Endothelial cell of umbilical vein (primary cell): ENCODE measurements at regions not wholly inside any gene's neighbourhood (a gene's known extent, or its start where the extent isn't known, plus 50 kb on each side); places are given as distances from the start of the nearest gene placed in this dataset.
"Not testable (repeated sequence)": the region's sequence is repeated elsewhere in the genome, so short reads cannot be mapped to it uniquely, and the experiment has no call there.

Source experiments
- BruUV-seq: library from RNA; stranded (reverse); fragments of 400-500 nt; replicated peaks from 2 replicates; lab custom pipeline; 2021; lab: Mats Ljungman, UMichigan
- CTCF ChIA-PET: fragments of 300-600, 350-600 bp; sonication (Branson Sonifier 250); formaldehyde crosslinking; loops from one replicate; lab custom pipeline; 2021; ENCODE audit warnings: antibody characterized with exemption, inconsistent platforms; lab: Charles Lee
- POLR2A ChIA-PET: fragments of 300-600, 350-600 bp; sonication (Branson Sonifier 250); formaldehyde crosslinking; loops from one replicate; lab custom pipeline; 2021; ENCODE audit warnings: antibody characterized with exemption, inconsistent platforms; lab: Charles Lee
- DNase-seq: peaks from one replicate; pipeline ENCODE4 v3.0.0-alpha.2; 2011; ENCODE audit warnings: low read depth, low spot score
- FAIRE-seq: peaks from 2 replicates; lab custom pipeline; 2011; peaks lifted over from hg19 to GRCh38; lab: Jason Lieb, UNC
- H2AFZ ChIP-seq: 2 replicates; pipeline ENCODE4 v1.6.0; 2012; ENCODE audit warnings: low read depth, low read length, control low read depth, inconsistent platforms
- H3K27ac ChIP-seq: 2 replicates; pipeline ENCODE4 v1.5.1; 2011; ENCODE audit warnings: low read depth, mild to moderate bottlenecking, control low read depth, low read length, moderate library complexity; ENCODE audit not compliant: insufficient read depth
- H3K27me3 ChIP-seq, 2 experiments: 2 replicates each; pipeline versions ENCODE4 v1.6.0 to v1.6.1; 2011; ENCODE audit warnings: low read length in 2 of 2, mixed read lengths in 1 of 2; ENCODE audit not compliant: control insufficient read depth in 2 of 2, insufficient read depth in 2 of 2
- H3K36me3 ChIP-seq, 2 experiments: 2 replicates in 1 of 2; 3 replicates in 1 of 2; pipeline ENCODE4 v1.5.1; 2011; ENCODE audit warnings: low read length in 2 of 2, mild to moderate bottlenecking in 1 of 2, moderate library complexity in 1 of 2; ENCODE audit not compliant: control insufficient read depth in 2 of 2, insufficient read depth in 2 of 2; ENCODE audit errors: extremely low read depth in 1 of 2
- H3K4me1 ChIP-seq: 3 replicates; pipeline ENCODE4 v1.5.1; 2011; ENCODE audit warnings: mild to moderate bottlenecking, low read length; ENCODE audit not compliant: control insufficient read depth, insufficient read depth; ENCODE audit errors: extremely low read depth
- H3K4me2 ChIP-seq: 2 replicates; pipeline ENCODE4 v1.6.1; 2011; ENCODE audit warnings: low read length, control low read depth, mixed read lengths; ENCODE audit not compliant: insufficient read depth
- H3K4me3 ChIP-seq, 3 experiments: fragments of 200-600 bp in 1 of 3; sonication (generic), shearing (Covaris generic) in 1 of 3; replicated peaks in 1 of 3; 2 replicates each; pipeline ENCODE4 v1.5.1; 2011 to 2016; ENCODE audit warnings: control low read depth in 3 of 3, low read length in 3 of 3, mild to moderate bottlenecking in 2 of 3, inconsistent platforms in 1 of 3, low read depth in 1 of 3, moderate library complexity in 1 of 3; ENCODE audit not compliant: insufficient read depth in 1 of 3
- H3K79me2 ChIP-seq: 2 replicates; pipeline ENCODE4 v1.6.0; 2012; ENCODE audit warnings: low read length, inconsistent platforms; ENCODE audit not compliant: control insufficient read depth, insufficient read depth
- H3K9ac ChIP-seq: replicated peaks from 2 replicates; pipeline ENCODE3; 2011; ENCODE audit warnings: low read length, control low read depth; ENCODE audit not compliant: insufficient read depth; ENCODE audit errors: extremely low read depth
- H3K9me1 ChIP-seq: replicated peaks from 3 replicates; pipeline ENCODE4 v1.6.0; 2011; ENCODE audit warnings: mild to moderate bottlenecking, low read length; ENCODE audit not compliant: control insufficient read depth, insufficient read depth; ENCODE audit errors: extremely low read depth
- H3K9me3 ChIP-seq: replicated peaks from 2 replicates; pipeline ENCODE4 v1.5.1; 2012; ENCODE audit warnings: low read length, inconsistent platforms; ENCODE audit not compliant: control insufficient read depth, insufficient read depth
- H4K20me1 ChIP-seq: replicated peaks from 2 replicates; pipeline ENCODE3; 2011; ENCODE audit warnings: mild to moderate bottlenecking, low read length; ENCODE audit not compliant: control insufficient read depth, insufficient read depth; ENCODE audit errors: extremely low read depth
- FOS ChIP-seq: IDR thresholded peaks from 2 replicates; pipeline ENCODE4 v1.6.1; 2011; ENCODE audit warnings: mild to moderate bottlenecking, low read length, moderate library complexity, borderline replicate concordance; ENCODE audit not compliant: insufficient read depth
- JUN ChIP-seq: IDR thresholded peaks from 2 replicates; pipeline ENCODE4 v1.6.1; 2011; ENCODE audit warnings: borderline replicate concordance, low read depth; ENCODE audit not compliant: insufficient read length, insufficient read depth
- POLR2AphosphoS5 ChIP-seq: IDR thresholded peaks from 2 replicates; pipeline ENCODE4 v1.6.1; 2012; ENCODE audit warnings: low read depth, mild to moderate bottlenecking, control low read depth, low read length, moderate library complexity; ENCODE audit not compliant: insufficient read depth
- dilution Hi-C: fragments of 300-500 bp; cut with MboI; formaldehyde crosslinking; loops from one replicate; pipeline ENCODE4 v1.15.0; 2019; ENCODE audit warnings: low sequenced_read_pairs; ENCODE audit not compliant: extremely low pct_ligation_motif_present
- intact Hi-C: fragments of 100-400 bp; cut with micrococcal nuclease; formaldehyde crosslinking; loops from one replicate; pipeline ENCODE4 v1.10.0; 2022

GRCh38 chr12:92234533-92234932, 88.9 kb upstream of the BTG1 start:
- intact Hi-C loops (no loop called here), dilution Hi-C loops (no loop called here)
- Histone ChIP-seq H3K9me1 (no peaks in the 10 kb centered on the region), H4K20me1 (no peaks in the 10 kb centered on the region), H3K79me2 (no peaks in the 10 kb centered on the region), H3K36me3 (no peaks in the 10 kb centered on the region), H3K9ac (no peak overlapping the region), H3K4me1 (no peaks in the 10 kb centered on the region), H3K4me3 (no peak overlapping the region), H3K4me2 (no peak overlapping the region), H3K27me3 (no peaks in the 10 kb centered on the region), H2AFZ (no peak overlapping the region), H3K9me3 (no peaks in the 10 kb centered on the region), H3K27ac (no peak overlapping the region)
- ChIA-PET CTCF (interaction anchor here (1.0 kb wide), 1 partner anchor 13 kb away, joined by 3 read pairs; no protein-coding TSS in a partner anchor), POLR2A (no interaction called here)
- no peak for TF ChIP-seq JUN
- FAIRE-seq: no peak
- no TSS peak for BruUV-seq
- no peak for DNase-seq

DNA sequence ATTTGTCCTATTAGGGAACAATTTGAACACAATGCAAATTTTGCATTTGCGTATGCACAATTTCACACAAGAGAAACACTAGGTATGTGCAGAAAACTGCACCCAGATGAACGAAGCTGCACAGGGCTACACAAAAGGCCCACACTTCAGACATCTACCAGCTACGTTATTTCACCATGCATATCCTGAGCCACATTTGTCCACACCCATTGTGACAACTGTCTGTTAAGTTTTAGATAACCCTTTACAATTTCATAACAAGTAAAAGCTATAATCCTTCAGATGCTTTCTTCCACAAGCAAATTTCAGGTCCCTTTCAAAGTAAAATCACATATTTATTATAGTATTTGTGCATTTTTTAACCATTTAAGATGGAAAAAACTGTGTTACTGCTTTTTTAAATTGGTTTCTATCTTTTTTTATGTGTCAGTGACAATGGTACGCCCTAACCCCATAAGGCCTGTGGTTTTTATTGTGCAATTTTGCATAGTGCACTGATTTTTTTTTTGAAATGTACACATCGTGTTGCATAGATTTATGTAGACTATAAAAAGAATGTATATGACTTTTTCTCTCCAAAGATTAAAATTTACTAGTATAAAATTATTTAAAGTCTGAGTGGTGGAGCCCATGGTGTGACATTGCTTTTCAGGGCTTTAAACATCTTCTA, 87.8 kb upstream of the BTG1 start:
- no peak for FAIRE-seq
- CTCF ChIA-PET: interaction anchor here (0.7 kb wide), 1 partner anchor 655 kb away, joined by 3 read pairs; no protein-coding TSS in a partner anchor
- dilution Hi-C loops: no loop called here

GRCh38 chr12:92232371-92232932, 86.8 kb upstream of the BTG1 start:
- intact Hi-C loops, dilution Hi-C loops: not testable (repeated sequence)

More for the DNA sequence above, 87.8 kb upstream of the BTG1 start:
- BruUV-seq: no TSS peak
- Histone ChIP-seq H3K27me3 (no peaks in the 10 kb centered on the region), H3K4me3 (no peak overlapping the region), H3K36me3 (no peaks in the 10 kb centered on the region), H2AFZ (no peak overlapping the region), H3K4me1 (no peaks in the 10 kb centered on the region), H3K9ac (no peak overlapping the region), H4K20me1 (no peaks in the 10 kb centered on the region), H3K9me3 (no peaks in the 10 kb centered on the region), H3K4me2 (no peak overlapping the region), H3K27ac (no peak overlapping the region), H3K79me2 (no peaks in the 10 kb centered on the region), H3K9me1 (no peaks in the 10 kb centered on the region)
- TF ChIP-seq POLR2AphosphoS5: no peak
- TF ChIP-seq FOS: no peak
- POLR2A ChIA-PET: no interaction called here
- DNase-seq: no peak
- intact Hi-C loops: no loop called here

More at GRCh38 chr12:92232371-92232932, 86.8 kb upstream of the BTG1 start:
- H3K79me2 ChIP-seq, H2AFZ ChIP-seq, POLR2A ChIA-PET, H3K27ac ChIP-seq, H4K20me1 ChIP-seq, H3K36me3 ChIP-seq, H3K9me1 ChIP-seq, H3K9me3 ChIP-seq, BruUV-seq, DNase-seq, FAIRE-seq, H3K4me1 ChIP-seq, H3K9ac ChIP-seq, H3K4me3 ChIP-seq, H3K27me3 ChIP-seq, H3K4me2 ChIP-seq: not testable (repeated sequence)
- CTCF ChIA-PET: interaction anchor here (0.7 kb wide), 1 partner anchor 654 kb away, joined by 3 read pairs; no protein-coding TSS in a partner anchor
